ENCODE measurements at regions not wholly inside any gene's neighbourhood (a gene's known extent, or its start where the extent isn't known, plus 50 kb on each side); places are given as distances from the start of the nearest gene placed in this dataset.
A peak's percentile ranks its signal among the peaks of the same experiment; 100 is the strongest.
"Not testable (repeated sequence)": the region's sequence is repeated elsewhere in the genome, so short reads cannot be mapped to it uniquely, and the experiment has no call there.

DNA sequence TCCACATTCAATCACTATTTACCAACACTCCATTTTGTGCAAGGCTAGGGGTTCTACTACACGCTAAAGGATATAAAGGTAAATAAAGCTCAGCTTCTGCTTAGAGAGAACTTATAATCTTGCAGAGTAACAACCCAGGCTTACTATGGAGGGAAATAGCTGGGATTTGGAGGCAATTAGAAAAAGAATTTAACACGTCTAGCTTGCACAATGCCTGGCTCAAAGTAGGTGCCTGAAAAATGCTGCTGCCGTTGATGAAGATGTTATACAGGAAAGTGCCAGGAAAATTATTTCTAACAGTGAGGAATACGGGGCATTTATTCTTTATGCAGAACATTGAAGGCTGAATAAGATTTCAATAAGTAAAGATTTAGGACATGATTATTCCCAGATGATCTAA lies 214.2 kb downstream of the KITLG start:
- Histone ChIP-seq H3K36me3 (ENCODE audit: control insufficient read depth in 4 of 4, insufficient read depth in 4 of 4, low read length in 4 of 4) (no peaks in the 10 kb centered on the region), H3K4me3 (no peak overlapping the region), H3K9me3 (ENCODE audit: control insufficient read depth in 4 of 4, insufficient read depth in 3 of 4, low read length in 3 of 4) (peaks cover 0 to 4% (median 0%) of the 10 kb centered on the region in 4 donors), H3K4me1 (ENCODE audit: control insufficient read depth in 5 of 5, insufficient read depth in 5 of 5, low read length in 5 of 5) (peaks cover 0 to 14% (median 0%) of the 10 kb centered on the region in 5 donors), H3K9ac (ENCODE audit: insufficient read depth in 1 of 2, low read length in 2 of 2) (no peak overlapping the region), H3K27me3 (ENCODE audit: control insufficient read depth in 3 of 3, insufficient read depth in 3 of 3, low read length in 2 of 3) (no peaks in the 10 kb centered on the region), H3K27ac (ENCODE audit: low read depth in 1 of 2, low read length in 1 of 2) (no peak overlapping the region)
- no peak for ATAC-seq (ENCODE audit: insufficient read depth, low FRiP score)
- DNase-seq = peak in 2 of 3 donors; percentile 51 to 66
- TF ChIP-seq, protein P1, sequence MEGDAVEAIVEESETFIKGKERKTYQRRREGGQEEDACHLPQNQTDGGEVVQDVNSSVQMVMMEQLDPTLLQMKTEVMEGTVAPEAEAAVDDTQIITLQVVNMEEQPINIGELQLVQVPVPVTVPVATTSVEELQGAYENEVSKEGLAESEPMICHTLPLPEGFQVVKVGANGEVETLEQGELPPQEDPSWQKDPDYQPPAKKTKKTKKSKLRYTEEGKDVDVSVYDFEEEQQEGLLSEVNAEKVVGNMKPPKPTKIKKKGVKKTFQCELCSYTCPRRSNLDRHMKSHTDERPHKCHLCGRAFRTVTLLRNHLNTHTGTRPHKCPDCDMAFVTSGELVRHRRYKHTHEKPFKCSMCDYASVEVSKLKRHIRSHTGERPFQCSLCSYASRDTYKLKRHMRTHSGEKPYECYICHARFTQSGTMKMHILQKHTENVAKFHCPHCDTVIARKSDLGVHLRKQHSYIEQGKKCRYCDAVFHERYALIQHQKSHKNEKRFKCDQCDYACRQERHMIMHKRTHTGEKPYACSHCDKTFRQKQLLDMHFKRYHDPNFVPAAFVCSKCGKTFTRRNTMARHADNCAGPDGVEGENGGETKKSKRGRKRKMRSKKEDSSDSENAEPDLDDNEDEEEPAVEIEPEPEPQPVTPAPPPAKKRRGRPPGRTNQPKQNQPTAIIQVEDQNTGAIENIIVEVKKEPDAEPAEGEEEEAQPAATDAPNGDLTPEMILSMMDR (IDR thresholded peaks at IDR 0.05; ENCODE audit: control extremely low read depth, extremely low read depth) = no peak
- WGBS, 2 donors = 78 to 89% methylated on average over 4 of the region's 4 CpGs

DNA sequence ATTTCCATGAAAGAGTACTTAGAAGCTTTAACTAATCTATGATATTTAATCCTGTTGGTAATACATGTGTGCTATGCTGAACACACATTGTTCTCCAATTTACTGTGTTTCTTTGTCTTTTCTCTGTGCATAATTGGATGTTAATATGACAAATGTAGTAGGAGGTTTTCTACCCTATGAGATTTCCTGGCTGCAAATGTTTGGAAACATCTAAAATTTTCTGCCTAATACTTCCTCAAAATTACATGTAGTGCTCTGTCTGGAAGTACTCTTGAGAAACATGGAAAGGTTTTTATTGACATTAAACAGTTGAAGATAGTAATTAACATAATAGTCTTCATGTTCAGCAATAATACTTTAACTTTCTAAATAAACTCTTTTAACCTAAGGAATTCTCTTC lies 213.0 kb downstream of the KITLG start:
- Histone ChIP-seq H3K4me1 (ENCODE audit: control insufficient read depth in 5 of 5, insufficient read depth in 5 of 5, low read length in 5 of 5) (peaks cover 0 to 14% (median 0%) of the 10 kb centered on the region in 5 donors), H3K27ac (ENCODE audit: low read depth in 1 of 2, low read length in 1 of 2) (no peak overlapping the region), H3K27me3 (ENCODE audit: control insufficient read depth in 3 of 3, insufficient read depth in 3 of 3, low read length in 2 of 3) (no peaks in the 10 kb centered on the region), H3K9ac (ENCODE audit: insufficient read depth in 1 of 2, low read length in 2 of 2) (no peak overlapping the region), H3K9me3 (ENCODE audit: control insufficient read depth in 4 of 4, insufficient read depth in 3 of 4, low read length in 3 of 4) (peaks cover 0 to 2% (median 0%) of the 10 kb centered on the region in 4 donors), H3K36me3 (ENCODE audit: control insufficient read depth in 4 of 4, insufficient read depth in 4 of 4, low read length in 4 of 4) (no peaks in the 10 kb centered on the region), H3K4me3 (no peak overlapping the region)
- ATAC-seq (ENCODE audit: insufficient read depth, low FRiP score) (no peak), DNase-seq (no peak)
- TF ChIP-seq, protein P1 (IDR thresholded peaks at IDR 0.05; ENCODE audit: control extremely low read depth, extremely low read depth) = no peak

GRCh38 chr12:88368077-88368476 lies 212.2 kb downstream of the KITLG start:
- H3K27ac ChIP-seq (ENCODE audit: low read depth in 1 of 2, low read length in 1 of 2); H3K4me3 ChIP-seq; DNase-seq; H3K9me3 ChIP-seq (ENCODE audit: control insufficient read depth in 4 of 4, insufficient read depth in 3 of 4, low read length in 3 of 4); H3K4me1 ChIP-seq (ENCODE audit: control insufficient read depth in 5 of 5, insufficient read depth in 5 of 5, low read length in 5 of 5); H3K36me3 ChIP-seq (ENCODE audit: control insufficient read depth in 4 of 4, insufficient read depth in 4 of 4, low read length in 4 of 4); H3K27me3 ChIP-seq (ENCODE audit: control insufficient read depth in 3 of 3, insufficient read depth in 3 of 3, low read length in 2 of 3); ATAC-seq (ENCODE audit: insufficient read depth, low FRiP score); H3K9ac ChIP-seq (ENCODE audit: insufficient read depth in 1 of 2, low read length in 2 of 2): not testable (repeated sequence)
- WGBS, 2 donors = 84 to 88% methylated on average over 5 of the region's 5 CpGs

GRCh38 chr12:88371416-88372183 lies 208.7 kb downstream of the KITLG start:
- DNase-seq (no peak), ATAC-seq (ENCODE audit: insufficient read depth, low FRiP score) (no peak)
- Histone ChIP-seq H3K9me3 (ENCODE audit: control insufficient read depth in 4 of 4, insufficient read depth in 3 of 4, low read length in 3 of 4) (peaks cover 0 to 2% (median 0%) of the 10 kb centered on the region in 4 donors), H3K27me3 (ENCODE audit: control insufficient read depth in 3 of 3, insufficient read depth in 3 of 3, low read length in 2 of 3) (no peaks in the 10 kb centered on the region), H3K4me3 (no peak overlapping the region), H3K36me3 (ENCODE audit: control insufficient read depth in 4 of 4, insufficient read depth in 4 of 4, low read length in 4 of 4) (no peaks in the 10 kb centered on the region), H3K4me1 (ENCODE audit: control insufficient read depth in 5 of 5, insufficient read depth in 5 of 5, low read length in 5 of 5) (peaks cover 0 to 5% (median 0%) of the 10 kb centered on the region in 5 donors), H3K27ac (ENCODE audit: low read depth in 1 of 2, low read length in 1 of 2) (no peak overlapping the region), H3K9ac (ENCODE audit: insufficient read depth in 1 of 2, low read length in 2 of 2) (no peak overlapping the region)
- WGBS, 2 donors = 90 to 91% methylated on average over 7 of the region's 7 CpGs
- TF ChIP-seq, protein P1 (IDR thresholded peaks at IDR 0.05; ENCODE audit: control extremely low read depth, extremely low read depth) = no peak
